CD4-positive, alpha-beta T cell treated with Interleukin-10 for 1 hour (primary cell): ENCODE measurements at regions not wholly inside any gene's neighbourhood (a gene's known extent, or its start where the extent isn't known, plus 50 kb on each side); places are given as distances from the start of the nearest gene placed in this dataset.
"Not testable (repeated sequence)": the region's sequence is repeated elsewhere in the genome, so short reads cannot be mapped to it uniquely, and the experiment has no call there.

Experiments
- DNase-seq: peaks from one replicate; pipeline ENCODE4 v3.0.0-alpha.2; 2020

- no peak for DNase-seq
Measured at GRCh38 chr4:1572521-1572920, 111.6 kb downstream of the FAM53A start.

GRCh38 chr4:1572010-1572385, 112.1 kb downstream of the FAM53A start:
- DNase-seq, result no peak

- DNase-seq, result no peak
Measured at GRCh38 chr4:1571165-1572009, 112.7 kb downstream of the FAM53A start.

GRCh38 chr4:1570291-1571164, 113.6 kb downstream of the FAM53A start:
- no peak for DNase-seq

GRCh38 chr4:1569461-1570151, 114.5 kb downstream of the FAM53A start:
- no peak for DNase-seq

- DNase-seq, result no peak
Measured at GRCh38 chr4:1568855-1569460, 115.2 kb downstream of the FAM53A start.

- no peak for DNase-seq
Measured at GRCh38 chr4:1567808-1568581, 116.1 kb downstream of the FAM53A start.

- DNase-seq, result no peak
Measured at GRCh38 chr4:1567519-1567807, 116.7 kb downstream of the FAM53A start.

GRCh38 chr4:1566838-1567518, 117.1 kb downstream of the FAM53A start:
- DNase-seq, result no peak

GRCh38 chr4:1566301-1566837, 117.7 kb downstream of the FAM53A start:
- DNase-seq, result not testable (repeated sequence)

- DNase-seq, result peak; percentile 25
Measured at GRCh38 chr4:1565598-1566295, 118.4 kb downstream of the FAM53A start.

GRCh38 chr4:1564535-1565375, 119.4 kb downstream of the FAM53A start:
- DNase-seq, result no peak

GRCh38 chr4:1563768-1564485, 120.2 kb downstream of the FAM53A start:
- no peak for DNase-seq

GRCh38 chr4:1563241-1563640, 120.9 kb downstream of the FAM53A start:
- DNase-seq, result no peak

- DNase-seq, result no peak
Measured at GRCh38 chr4:1562771-1563170, 121.3 kb downstream of the FAM53A start.

- DNase-seq, result no peak
Measured at GRCh38 chr4:1562371-1562770, 121.7 kb downstream of the FAM53A start.

- no peak for DNase-seq
Measured at GRCh38 chr4:1561286-1561990, 122.7 kb downstream of the FAM53A start.

GRCh38 chr4:1559896-1560650, 124.0 kb downstream of the FAM53A start:
- no peak for DNase-seq
